ENCODE measurements at regions not wholly inside any gene's neighbourhood (a gene's known extent, or its start where the extent isn't known, plus 50 kb on each side); places are given as distances from the start of the nearest gene placed in this dataset.
A peak's percentile ranks its signal among the peaks of the same experiment; 100 is the strongest.

- no peak for TF ChIP-seq EZH2phosphoT487 (conservative IDR thresholded peaks at IDR 0.05; ENCODE audit: low read length)
- TF ChIP-seq CTCF (IDR thresholded peaks at IDR 0.05; ENCODE audit: insufficient read depth, low read length, poor library complexity, severe bottlenecking), result no peak
- Histone ChIP-seq H4K20me1 (ENCODE audit: low read depth, low read length) (peaks cover 31% of the 10 kb centered on the region), H3K9me3 (ENCODE audit: insufficient read depth, low read length) (no peaks in the 10 kb centered on the region), H3K27ac (ENCODE audit: low read depth, low read length) (no peak overlapping the region; the same call in 1 of the 2 replicates), H2AFZ (ENCODE audit: low read depth, low read length, severe bottlenecking) (no peak overlapping the region), H3K9me2 (replicated peaks; ENCODE audit: insufficient read depth, low read length) (no peaks in the 10 kb centered on the region), H3K9ac (ENCODE audit: low read length) (no peak overlapping the region), H3K4me2 (ENCODE audit: low read depth, low read length, poor library complexity, severe bottlenecking) (no peak overlapping the region), H3K79me2 (ENCODE audit: insufficient read depth, low read length) (peaks cover 12% of the 10 kb centered on the region), H3K27me3 (ENCODE audit: low read length) (no peaks in the 10 kb centered on the region), H3F3A (ENCODE audit: insufficient read depth) (peaks cover 47% of the 10 kb centered on the region), H3K36me3 (ENCODE audit: low read length) (peaks cover 16% of the 10 kb centered on the region), H3K4me3 (ENCODE audit: insufficient read depth, low read length, poor library complexity, severe bottlenecking) (no peak overlapping the region)
These were observed 77.5 kb upstream of the ZNF169 start for GRCh38 chr9:94181408-94182181.

GRCh38 chr9:94182532-94182931 lies 76.6 kb upstream of the ZNF169 start:
- Histone ChIP-seq H3K9me3 (ENCODE audit: insufficient read depth, low read length) (no peaks in the 10 kb centered on the region), H3K36me3 (ENCODE audit: low read length) (peaks cover 8% of the 10 kb centered on the region; the same call in 1 of the 2 replicates), H3K9ac (ENCODE audit: low read length) (no peak overlapping the region), H3K27ac (ENCODE audit: low read depth, low read length) (peak overlapping the region; percentile 1; the same call in 1 of the 2 replicates), H3K27me3 (ENCODE audit: low read length) (no peaks in the 10 kb centered on the region), H4K20me1 (ENCODE audit: low read depth, low read length) (0 out of 2 replicates have a peak, but pooled peaks cover 24% of the 10 kb centered on the region), H3K79me2 (ENCODE audit: insufficient read depth, low read length) (0 out of 2 replicates have a peak, but pooled peaks cover 3% of the 10 kb centered on the region), H3K4me2 (ENCODE audit: low read depth, low read length, poor library complexity, severe bottlenecking) (no peak overlapping the region), H3K9me2 (replicated peaks; ENCODE audit: insufficient read depth, low read length) (no peaks in the 10 kb centered on the region), H3F3A (ENCODE audit: insufficient read depth) (peaks cover 43% of the 10 kb centered on the region), H2AFZ (ENCODE audit: low read depth, low read length, severe bottlenecking) (no peak overlapping the region), H3K4me3 (ENCODE audit: insufficient read depth, low read length, poor library complexity, severe bottlenecking) (no peak overlapping the region)
- TF ChIP-seq EZH2phosphoT487 (conservative IDR thresholded peaks at IDR 0.05; ENCODE audit: low read length) (no peak), CTCF (IDR thresholded peaks at IDR 0.05; ENCODE audit: insufficient read depth, low read length, poor library complexity, severe bottlenecking) (no peak)

- TF ChIP-seq CTCF (IDR thresholded peaks at IDR 0.05; ENCODE audit: insufficient read depth, low read length, poor library complexity, severe bottlenecking), result no peak
- TF ChIP-seq EZH2phosphoT487 (conservative IDR thresholded peaks at IDR 0.05; ENCODE audit: low read length), result no peak
- H3K36me3 ChIP-seq (ENCODE audit: low read length), result peaks cover 5% of the 10 kb centered on the region; the same call in 1 of the 2 replicates
- H3K9me2 ChIP-seq (replicated peaks; ENCODE audit: insufficient read depth, low read length), result no peaks in the 10 kb centered on the region
- no peak overlapping the region for H3K9ac ChIP-seq (ENCODE audit: low read length)
- 0 out of 2 replicates have a peak, but pooled peaks cover 3% of the 10 kb centered on the region for H3K79me2 ChIP-seq (ENCODE audit: insufficient read depth, low read length)
- H4K20me1 ChIP-seq (ENCODE audit: low read depth, low read length), result 0 out of 2 replicates have a peak, but pooled peaks cover 18% of the 10 kb centered on the region
- peaks cover 38% of the 10 kb centered on the region for H3F3A ChIP-seq (ENCODE audit: insufficient read depth)
- no peaks in the 10 kb centered on the region for H3K27me3 ChIP-seq (ENCODE audit: low read length)
- H2AFZ ChIP-seq (ENCODE audit: low read depth, low read length, severe bottlenecking), result no peak overlapping the region
- H3K27ac ChIP-seq (ENCODE audit: low read depth, low read length), result no peak overlapping the region
- no peaks in the 10 kb centered on the region for H3K9me3 ChIP-seq (ENCODE audit: insufficient read depth, low read length)
- H3K4me3 ChIP-seq (ENCODE audit: insufficient read depth, low read length, poor library complexity, severe bottlenecking), result no peak overlapping the region
- H3K4me2 ChIP-seq (ENCODE audit: low read depth, low read length, poor library complexity, severe bottlenecking), result no peak overlapping the region
These were observed 75.7 kb upstream of the ZNF169 start for GRCh38 chr9:94183240-94183999.
